H4 (cell line): ENCODE measurements at regions not wholly inside any gene's neighbourhood (a gene's known extent, or its start where the extent isn't known, plus 50 kb on each side); places are given as distances from the start of the nearest gene placed in this dataset.

Experiments used
- DNase-seq: peaks from one replicate; pipeline ENCODE4 v3.0.0-alpha.2; 2015; ENCODE audit warnings: low spot score

GRCh38 chr13:53507741-53508140 is 479.1 kb downstream of the OLFM4 start:
- no peak for DNase-seq

DNA sequence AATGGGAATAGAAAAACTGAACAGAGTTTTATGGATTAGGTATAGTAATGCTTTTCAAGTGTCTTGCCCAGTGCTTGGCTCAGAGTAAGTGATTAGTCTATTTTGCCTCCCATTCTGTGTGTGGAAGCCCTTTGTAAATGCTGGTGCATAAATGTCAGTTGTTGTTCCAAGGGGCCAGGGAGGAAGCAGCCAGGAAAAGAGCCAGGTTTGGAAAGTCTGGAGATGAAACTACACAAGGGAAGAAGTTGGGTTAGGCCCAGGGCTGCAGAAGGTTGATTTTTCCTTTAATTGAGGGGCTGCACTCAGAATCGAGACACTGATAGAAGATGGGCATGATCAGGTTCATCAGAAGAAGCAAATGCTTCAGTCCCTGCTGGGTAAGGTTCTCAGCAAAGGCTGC is 484.0 kb downstream of the OLFM4 start:
- DNase-seq = no peak

- DNase-seq = no peak
These were observed 484.6 kb downstream of the OLFM4 start for GRCh38 chr13:53513226-53513625.

DNA sequence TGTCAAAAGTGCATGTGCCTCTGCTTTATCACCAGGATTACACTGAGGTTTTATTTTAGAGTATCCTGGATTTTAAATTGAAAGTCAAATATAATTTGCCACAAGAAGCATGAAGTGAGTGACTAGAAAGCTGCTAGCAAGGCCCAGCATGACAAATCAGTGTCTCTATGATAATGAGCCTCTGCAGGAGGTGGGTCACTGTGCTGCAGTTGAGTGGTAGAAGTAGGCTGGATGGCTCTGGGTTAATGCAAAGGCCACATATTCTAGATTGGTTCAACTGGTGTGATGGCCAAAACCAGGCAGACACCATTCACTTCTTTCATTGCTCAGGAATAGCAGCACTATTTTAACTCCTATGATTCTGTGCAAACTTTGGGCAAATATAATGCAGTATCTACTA is 491.5 kb downstream of the OLFM4 start:
- no peak for DNase-seq

DNA sequence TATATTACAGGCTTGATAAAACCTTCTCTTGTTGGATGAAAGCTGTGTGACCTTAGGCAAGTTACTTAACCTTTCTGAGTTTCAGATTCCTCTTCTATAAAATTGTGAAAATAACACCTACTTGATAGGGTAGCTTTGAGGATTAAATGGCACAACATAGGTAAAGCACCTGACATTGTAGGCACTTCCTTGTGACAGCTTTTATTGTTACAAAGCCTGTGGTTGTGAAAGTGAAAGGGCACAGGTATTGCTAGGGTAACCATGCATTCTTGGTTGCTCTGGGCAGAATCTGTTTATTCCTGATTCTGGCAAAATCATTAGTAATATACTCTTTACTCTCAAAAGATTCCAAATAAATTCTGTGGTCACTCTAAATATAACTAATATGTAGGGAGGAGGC is 493.4 kb downstream of the OLFM4 start:
- DNase-seq = no peak

DNA sequence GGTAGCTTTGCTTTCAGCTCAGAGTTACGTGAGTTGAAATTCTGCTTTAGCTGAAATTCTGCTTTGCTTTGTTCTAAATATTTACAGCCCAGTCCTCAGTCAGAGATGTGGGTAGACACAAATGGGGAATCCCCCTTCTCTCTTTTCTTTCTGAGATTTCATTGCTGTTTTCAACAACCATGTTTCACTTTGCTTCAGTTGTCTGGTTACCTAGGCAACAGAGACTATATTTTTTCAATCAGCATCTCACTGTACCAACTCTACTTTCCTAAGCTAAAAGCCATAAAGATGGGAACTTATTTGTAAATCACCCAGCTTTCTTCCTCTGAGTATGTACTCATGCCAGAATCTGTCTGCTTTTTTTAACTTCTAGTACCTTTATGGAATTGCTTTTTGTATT is 509.0 kb downstream of the OLFM4 start:
- DNase-seq = no peak

DNA sequence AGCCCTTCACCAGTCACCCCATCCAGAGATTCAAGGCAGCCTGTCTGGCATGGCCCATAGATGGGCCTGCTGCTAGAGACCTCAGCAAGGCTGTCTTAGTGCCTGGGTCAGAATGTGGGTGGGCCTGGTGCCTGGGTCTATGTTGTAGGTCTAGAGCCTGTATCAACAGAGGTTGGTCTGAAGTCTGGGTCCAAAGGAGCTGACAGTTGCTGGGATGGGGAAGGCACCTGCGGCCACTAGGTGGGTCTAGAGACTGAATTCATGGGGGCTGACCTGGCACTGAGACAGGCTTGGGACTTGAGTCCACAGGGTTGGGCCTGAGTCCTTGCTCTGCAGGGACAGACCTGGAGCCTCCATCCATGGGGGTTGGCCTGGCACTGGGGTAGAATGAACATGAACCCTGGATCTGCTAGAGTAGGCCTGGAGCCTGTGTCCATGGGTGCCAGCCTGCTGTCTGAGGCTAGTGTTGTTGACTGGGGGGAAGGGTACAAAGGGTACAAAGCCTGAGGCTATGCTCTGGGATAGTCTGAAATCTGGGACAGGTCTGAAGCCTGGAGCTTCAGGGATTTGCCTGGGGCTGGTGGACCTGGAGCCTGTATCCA is 516.8 kb downstream of the OLFM4 start:
- DNase-seq = no peak

DNA sequence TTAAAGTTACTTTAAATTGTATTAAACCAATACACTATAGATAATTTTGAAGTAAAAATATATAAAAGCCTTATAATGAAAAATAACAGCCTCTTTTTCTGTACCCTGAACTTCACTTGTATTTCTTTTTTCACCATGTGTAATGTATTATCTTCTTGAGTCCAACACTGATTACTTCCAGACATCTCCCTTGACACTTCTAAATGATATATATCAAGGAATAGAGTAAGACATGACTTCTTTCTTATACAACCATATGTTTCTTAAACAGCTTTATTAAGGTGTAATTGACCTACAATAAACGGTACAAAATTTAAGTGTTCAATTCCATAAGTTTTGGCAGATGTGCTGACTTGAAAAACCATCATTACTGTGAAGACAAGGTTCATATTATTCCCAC is 531.9 kb downstream of the OLFM4 start:
- DNase-seq = no peak

DNA sequence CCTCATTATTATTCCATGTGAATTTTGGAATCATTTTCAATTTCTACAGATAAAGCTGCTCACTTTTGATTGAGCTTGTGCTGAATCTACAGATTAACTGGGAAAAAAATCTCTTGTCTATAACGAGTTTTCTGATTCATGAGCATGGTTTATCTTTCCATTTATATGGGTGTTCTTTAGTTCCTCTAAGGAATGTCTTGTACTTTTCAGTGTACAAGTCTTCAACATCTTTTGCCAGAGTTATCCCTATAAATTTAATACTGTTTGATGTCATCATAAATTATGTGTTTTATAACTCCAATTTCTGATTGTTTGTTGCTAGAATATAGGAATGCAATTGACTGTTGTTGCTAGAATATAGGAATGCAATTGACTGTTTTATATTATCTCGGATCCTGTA is 533.8 kb downstream of the OLFM4 start:
- DNase-seq = no peak

DNA sequence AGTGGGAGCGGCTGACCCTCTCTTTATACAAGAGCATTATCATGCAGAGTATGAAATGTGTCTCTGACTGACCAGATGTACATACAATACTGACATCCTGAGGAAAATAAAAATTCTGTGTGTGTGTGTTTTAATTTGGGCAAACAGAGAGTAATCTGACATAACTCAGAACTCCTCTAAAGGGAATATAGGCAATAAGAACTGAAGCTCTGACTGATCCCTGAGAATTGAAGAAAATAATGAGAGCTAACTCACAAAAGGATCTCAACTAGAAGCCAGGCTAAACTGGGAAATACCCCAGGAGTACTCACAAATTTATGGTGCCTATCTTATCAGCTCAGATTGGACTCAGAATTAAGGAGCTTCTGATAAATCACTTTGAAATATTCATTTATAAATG is 539.9 kb downstream of the OLFM4 start:
- DNase-seq = no peak

DNA sequence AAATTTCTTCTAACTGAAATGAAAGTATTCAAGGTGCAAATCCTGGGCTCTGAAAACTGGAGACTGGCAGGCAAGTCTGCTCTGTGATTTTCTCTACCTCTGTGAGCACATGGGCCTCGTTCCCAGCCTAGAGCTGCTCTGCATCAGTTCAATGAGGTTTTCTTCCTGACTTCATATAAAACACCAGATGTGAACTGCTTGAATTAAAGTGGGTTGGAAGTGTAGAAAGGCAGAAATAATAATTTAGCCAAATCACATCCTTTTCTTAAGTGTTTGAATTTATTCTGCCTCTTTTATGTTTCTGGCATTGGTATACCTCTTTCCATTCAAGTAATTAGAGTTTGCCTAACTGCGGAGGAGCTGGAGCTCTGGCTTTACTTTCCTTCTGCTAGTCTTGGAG is 540.8 kb downstream of the OLFM4 start:
- no peak for DNase-seq

DNA sequence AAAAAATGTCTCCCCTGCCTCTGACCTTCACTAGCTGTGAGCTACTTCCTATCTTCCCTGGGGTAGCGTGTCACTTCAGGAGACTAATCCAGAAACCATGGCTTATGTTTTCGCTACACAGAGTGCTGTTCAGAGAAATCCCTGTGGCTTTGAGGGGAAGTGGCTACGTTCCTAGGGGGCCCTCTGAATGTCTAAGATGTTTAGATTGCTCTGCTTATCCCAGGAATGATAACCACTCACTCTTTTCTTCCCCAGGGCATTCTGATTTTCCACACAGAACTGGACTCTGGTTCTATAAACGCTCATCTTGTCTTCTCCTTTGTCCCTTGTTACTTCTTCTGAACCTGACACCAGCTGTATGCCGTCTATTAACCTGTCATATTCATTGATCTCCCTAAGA is 572.5 kb downstream of the OLFM4 start:
- DNase-seq = no peak

DNA sequence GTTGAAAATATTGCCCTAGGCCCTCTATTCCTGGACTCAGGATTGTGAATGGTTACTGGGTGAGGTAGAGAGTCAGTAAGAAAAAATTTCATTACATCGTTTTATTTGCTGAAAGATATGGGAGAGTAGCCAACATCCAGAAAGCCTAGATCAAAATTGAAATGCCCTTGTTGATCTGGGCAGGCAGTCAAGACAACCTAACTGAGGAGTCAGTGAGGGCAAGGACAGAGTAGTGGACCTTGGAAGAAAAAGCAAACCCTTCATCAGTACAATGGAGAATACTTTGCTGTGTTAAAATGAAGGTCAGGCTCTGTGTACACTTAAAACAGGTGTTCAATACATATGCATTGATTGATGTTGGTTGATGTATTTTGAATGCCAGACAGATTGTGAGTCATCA is 576.7 kb downstream of the OLFM4 start:
- no peak for DNase-seq

DNA sequence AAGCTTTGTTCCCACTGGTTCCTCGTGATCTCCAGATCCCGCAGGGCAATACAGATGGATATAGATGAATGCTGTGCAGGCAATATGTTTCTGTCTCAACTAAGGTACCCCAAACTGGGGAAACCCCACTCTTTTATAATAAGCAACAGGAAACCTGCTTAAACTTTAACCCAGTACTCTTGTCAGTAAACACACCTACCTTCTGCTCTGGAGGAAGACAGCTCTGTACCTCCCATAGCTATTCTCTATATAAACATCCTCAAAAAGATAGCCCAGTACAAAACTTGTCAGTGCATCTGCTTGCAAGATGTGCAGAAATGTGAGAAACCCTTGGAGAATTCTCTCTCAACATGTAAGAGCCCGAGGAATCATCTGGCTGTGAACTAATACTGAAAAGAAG is 583.6 kb downstream of the OLFM4 start:
- no peak for DNase-seq

DNA sequence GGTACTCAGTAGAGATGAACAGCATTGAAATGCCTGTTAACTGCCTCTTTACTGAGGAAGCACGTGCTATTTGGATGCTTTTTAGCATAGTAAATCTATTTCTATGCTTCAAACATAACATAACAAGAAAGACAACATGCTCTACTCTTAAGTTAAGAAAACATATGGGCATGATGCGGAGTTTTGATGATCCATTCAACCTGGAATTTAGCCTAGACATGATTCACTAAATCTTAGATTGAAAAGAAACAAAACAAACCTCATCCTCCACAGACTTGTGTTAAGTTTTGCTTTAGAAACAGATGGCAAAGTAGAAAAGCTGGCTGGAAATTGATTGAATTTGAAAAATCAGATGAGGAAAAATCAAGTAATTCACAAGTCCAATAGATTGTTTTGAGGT is 593.8 kb downstream of the OLFM4 start:
- DNase-seq = no peak

DNA sequence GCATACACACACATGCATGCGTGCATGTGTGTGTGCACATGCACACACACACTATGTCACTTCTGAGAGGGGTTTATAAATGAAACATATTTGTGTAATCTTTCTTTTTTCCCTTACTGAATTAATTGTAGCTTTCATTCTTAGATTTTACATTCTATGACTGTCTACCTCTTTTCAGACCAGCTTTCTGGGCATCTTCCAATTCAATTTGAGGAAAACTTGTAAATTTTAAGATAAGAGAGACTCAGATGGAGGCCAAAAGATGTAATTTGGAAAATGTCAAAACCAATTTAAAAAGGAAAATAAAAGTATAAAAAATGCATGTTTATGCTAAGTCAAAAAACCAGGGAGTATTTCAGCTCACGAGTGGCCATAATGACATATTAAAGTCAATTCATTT is 594.5 kb downstream of the OLFM4 start:
- DNase-seq = no peak

GRCh38 chr13:53631511-53631910 is 602.9 kb downstream of the OLFM4 start:
- DNase-seq = no peak

- no peak for DNase-seq
These were observed 609.4 kb downstream of the OLFM4 start for GRCh38 chr13:53638040-53638439.

- DNase-seq = no peak
These were observed 613.7 kb downstream of the OLFM4 start for GRCh38 chr13:53642306-53642705.

DNA sequence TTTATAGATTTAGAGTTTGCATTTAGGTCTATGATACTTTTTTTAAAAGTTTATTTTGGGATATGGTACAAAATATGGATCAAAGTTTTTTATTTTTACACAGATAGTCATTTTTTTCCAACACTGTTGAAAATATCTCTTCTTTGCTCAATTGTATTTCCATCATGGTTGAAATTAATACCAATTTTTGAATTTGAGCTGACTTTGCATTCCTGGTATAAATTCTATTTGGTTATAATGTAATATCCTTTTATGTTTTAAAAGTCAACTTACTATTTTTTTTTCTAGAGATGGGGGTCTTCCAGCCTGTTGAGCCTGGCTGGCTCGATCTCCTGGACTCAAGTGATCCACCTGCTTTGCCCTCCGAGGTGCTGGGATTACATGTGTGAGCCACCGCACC is 620.1 kb downstream of the OLFM4 start:
- no peak for DNase-seq

DNA sequence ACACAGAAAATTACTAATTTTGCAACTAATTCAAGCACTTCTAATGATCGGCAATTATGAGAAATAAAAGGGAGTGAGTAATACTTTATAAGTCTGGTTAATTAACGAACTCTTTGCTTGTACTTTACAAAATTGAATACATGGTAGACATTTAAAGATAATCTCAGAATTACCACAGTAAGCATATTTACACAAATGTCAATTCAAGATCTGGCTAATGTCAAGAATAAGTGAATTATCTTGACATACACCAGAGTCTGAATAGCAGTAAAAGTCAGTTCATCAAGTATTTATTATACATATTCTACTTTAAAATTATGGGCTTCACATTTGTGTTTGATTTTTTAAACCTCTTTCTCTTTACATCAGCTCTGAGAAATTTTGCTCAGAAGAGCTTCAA is 643.4 kb downstream of the OLFM4 start:
- no peak for DNase-seq

GRCh38 chr13:53683146-53683545 is 654.5 kb downstream of the OLFM4 start:
- DNase-seq = no peak

GRCh38 chr13:53683608-53684007 is 655.0 kb downstream of the OLFM4 start:
- no peak for DNase-seq

GRCh38 chr13:53691417-53691816 is 662.8 kb downstream of the OLFM4 start:
- no peak for DNase-seq
